HCT116 (cell line): ENCODE measurements at regions not wholly inside any gene's neighbourhood (a gene's known extent, or its start where the extent isn't known, plus 50 kb on each side); places are given as distances from the start of the nearest gene placed in this dataset.

Source experiments
- ATAC-seq: fragments of 200-7000 bp; cut with Tn5 transposase; 2 replicates; pipeline ENCODE4 v1.9.1; 2020; ENCODE audit warnings: mild to moderate bottlenecking, moderate library complexity
- BruUV-seq: library from RNA; stranded (reverse); fragments of 400-500 nt; replicated peaks from 2 replicates; lab custom pipeline; 2021; lab: Mats Ljungman, UMichigan
- CTCF ChIA-PET: fragments of 300-600 bp; sonication (Branson Sonifier 250); formaldehyde crosslinking; loops from one replicate; lab custom pipeline; 2021; ENCODE audit warnings: antibody characterized with exemption; lab: Charles Lee
- POLR2A ChIA-PET: fragments of 300-600, 350-600 bp; sonication (Branson Sonifier 250); formaldehyde crosslinking; loops from one replicate; lab custom pipeline; 2021; ENCODE audit warnings: antibody characterized with exemption; lab: Charles Lee
- RAD21 ChIA-PET, 2 experiments: fragments of 300-600 bp; sonication (Branson Sonifier 250); formaldehyde crosslinking; loops; one replicate each; lab custom pipeline; 2023; ENCODE audit warnings: low total read pairs in 2 of 2; ENCODE audit not compliant: uncharacterized antibody in 2 of 2, unreplicated experiment in 2 of 2, low non-redundant PET in 1 of 2; lab: Charles Lee
- DNase-seq: peaks from one replicate; pipeline ENCODE4 v3.0.0-alpha.2; 2010; ENCODE audit warnings: low read depth, low spot score
- H2AFZ ChIP-seq: fragments of 200-600 bp; shearing (Covaris generic), sonication (generic); 2 replicates; pipeline ENCODE4 v1.6.1; 2017; ENCODE audit warnings: low read depth, mixed run types, mixed read lengths, antibody characterized with exemption, low read length; ENCODE audit not compliant: poor library complexity, severe bottlenecking
- H3K27ac ChIP-seq: 2 replicates; pipeline ENCODE4 v1.5.1; 2012; ENCODE audit warnings: low read depth, low read length
- H3K27me3 ChIP-seq: fragments of 200-600 bp; sonication (generic); 2 replicates; pipeline ENCODE4 v1.6.1; 2016; ENCODE audit warnings: mixed run types, low read length, mixed read lengths; ENCODE audit not compliant: insufficient read depth
- H3K36me3 ChIP-seq, 2 experiments: fragments of 200-500 bp in 1 of 2; fragments of 200-600 bp in 1 of 2; sonication (Bioruptor generic) in 1 of 2; sonication (generic) in 1 of 2; 2 replicates each; pipeline versions ENCODE4 v1.5.1 to v1.6.1; 2014 to 2016; ENCODE audit warnings: low read length in 2 of 2, inconsistent platforms in 1 of 2, mixed read lengths in 1 of 2, mixed run types in 1 of 2; ENCODE audit not compliant: insufficient read depth in 2 of 2, control insufficient read depth in 1 of 2
- H3K4me1 ChIP-seq, 2 experiments: fragments of 200-600 bp in 1 of 2; sonication (generic) in 1 of 2; 2 replicates each; pipeline versions ENCODE4 v1.5.1 to v1.6.1; 2012 to 2017; ENCODE audit warnings: low read length in 2 of 2, inconsistent platforms in 1 of 2, mild to moderate bottlenecking in 1 of 2, mixed read lengths in 1 of 2, mixed run types in 1 of 2, moderate library complexity in 1 of 2; ENCODE audit not compliant: insufficient read depth in 2 of 2, control insufficient read depth in 1 of 2
- H3K4me2 ChIP-seq: fragments of 200-600 bp; sonication (generic); 2 replicates; pipeline ENCODE4 v1.6.1; 2017; ENCODE audit warnings: mixed run types, low read length, mixed read lengths
- H3K4me3 ChIP-seq, 2 experiments: fragments of 200-600 bp in 1 of 2; sonication (generic) in 1 of 2; replicated peaks in 1 of 2; 2 replicates each; pipeline ENCODE4 v1.5.1; 2011 to 2016; ENCODE audit warnings: low read length in 2 of 2, control low read depth in 1 of 2, low read depth in 1 of 2, mild to moderate bottlenecking in 1 of 2, mixed read lengths in 1 of 2, mixed run types in 1 of 2
- H3K79me2 ChIP-seq: fragments of 200-600 bp; sonication (generic); 2 replicates; pipeline ENCODE4 v1.6.1; 2017; ENCODE audit warnings: mild to moderate bottlenecking, mixed run types, low read length, moderate library complexity, mixed read lengths; ENCODE audit not compliant: insufficient read depth
- H3K9ac ChIP-seq: fragments of 200-600 bp; sonication (generic); 2 replicates; pipeline ENCODE4 v1.6.1; 2016; ENCODE audit warnings: low read length, mixed read lengths
- H3K9me2 ChIP-seq: fragments of 200-600 bp; sonication (generic), shearing (Covaris generic); 2 replicates; pipeline ENCODE4 v1.6.1; 2017; ENCODE audit warnings: mixed run types, mild to moderate bottlenecking, moderate library complexity; ENCODE audit not compliant: insufficient read depth
- H3K9me3 ChIP-seq, 2 experiments: fragments of 200-500 bp in 1 of 2; fragments of 200-600 bp in 1 of 2; sonication (Bioruptor generic) in 1 of 2; sonication (generic) in 1 of 2; 2 replicates each; pipeline ENCODE4 v1.6.1; 2014 to 2017; ENCODE audit warnings: low read length in 2 of 2, mixed read lengths in 2 of 2, inconsistent platforms in 1 of 2, low read depth in 1 of 2, mild to moderate bottlenecking in 1 of 2, mixed run types in 1 of 2, moderate library complexity in 1 of 2; ENCODE audit not compliant: control insufficient read depth in 1 of 2, insufficient read depth in 1 of 2
- H4K20me1 ChIP-seq: fragments of 200-600 bp; sonication (generic), shearing (Covaris generic); 2 replicates; pipeline ENCODE4 v1.6.1; 2017; ENCODE audit warnings: mixed run types, mild to moderate bottlenecking, moderate library complexity; ENCODE audit not compliant: insufficient read depth
- CBX3 ChIP-seq: IDR thresholded peaks from 2 replicates; pipeline ENCODE4 v1.6.1; 2012; ENCODE audit warnings: low read depth
- CEBPB ChIP-seq: IDR thresholded peaks from 2 replicates; pipeline ENCODE4 v1.6.1; 2012; ENCODE audit warnings: low read depth
- EZH2phosphoT487 ChIP-seq: fragments of 200-600 bp; IDR thresholded peaks from 2 replicates; pipeline ENCODE4 v1.6.1; 2018; ENCODE audit warnings: antibody characterized with exemption, borderline replicate concordance
- FOSL1 ChIP-seq: IDR thresholded peaks from 2 replicates; pipeline ENCODE4 v1.6.1; 2012; ENCODE audit warnings: low read depth
- JUND ChIP-seq: IDR thresholded peaks from 2 replicates; pipeline ENCODE4 v1.6.1; 2012
- POLR2A ChIP-seq: IDR thresholded peaks from 2 replicates; pipeline ENCODE4 v1.7.0; 2011; ENCODE audit warnings: borderline replicate concordance; ENCODE audit not compliant: insufficient read depth, insufficient read length; ENCODE audit errors: extremely low read depth
- SIN3A ChIP-seq: IDR thresholded peaks from 2 replicates; pipeline ENCODE4 v1.6.1; 2012; ENCODE audit warnings: low read depth
- SP1 ChIP-seq: IDR thresholded peaks from 2 replicates; pipeline ENCODE4 v1.6.1; 2012; ENCODE audit warnings: low read depth
- SRF ChIP-seq: IDR thresholded peaks from 2 replicates; pipeline ENCODE4 v1.6.1; 2012; ENCODE audit warnings: low read depth
- YY1 ChIP-seq: IDR thresholded peaks from 2 replicates; pipeline ENCODE4 v1.6.1; 2011; ENCODE audit warnings: low read length, low read depth, moderate library complexity, mild to moderate bottlenecking; ENCODE audit not compliant: insufficient replicate concordance; ENCODE audit errors: extremely low read depth
- ZNF274 ChIP-seq: fragments of 200-500 bp; sonication (Bioruptor generic); IDR thresholded peaks from 2 replicates; pipeline ENCODE4 v1.6.1; 2014; ENCODE audit warnings: mild to moderate bottlenecking, low read depth, low read length, inconsistent platforms
- intact Hi-C: fragments of 100-400 bp; cut with micrococcal nuclease; formaldehyde crosslinking; loops from 2 replicates; pipeline ENCODE4 v1.10.0; 2022
- TF ChIP-seq, protein P1 (sequence below): IDR thresholded peaks from 2 replicates; pipeline ENCODE4 v1.6.1; 2012; ENCODE audit warnings: low read depth
- TF ChIP-seq, protein P2 (sequence below): IDR thresholded peaks from 2 replicates; pipeline ENCODE4 v1.6.1; 2012
- TF ChIP-seq, protein P3 (sequence below): IDR thresholded peaks from 2 replicates; pipeline ENCODE4 v1.6.1; 2011; ENCODE audit warnings: mild to moderate bottlenecking, low read length, moderate library complexity; ENCODE audit not compliant: insufficient replicate concordance; ENCODE audit errors: extremely low read depth
- TF ChIP-seq, protein P4 (sequence below): IDR thresholded peaks from 2 replicates; pipeline ENCODE4 v1.6.1; 2012

DNA sequence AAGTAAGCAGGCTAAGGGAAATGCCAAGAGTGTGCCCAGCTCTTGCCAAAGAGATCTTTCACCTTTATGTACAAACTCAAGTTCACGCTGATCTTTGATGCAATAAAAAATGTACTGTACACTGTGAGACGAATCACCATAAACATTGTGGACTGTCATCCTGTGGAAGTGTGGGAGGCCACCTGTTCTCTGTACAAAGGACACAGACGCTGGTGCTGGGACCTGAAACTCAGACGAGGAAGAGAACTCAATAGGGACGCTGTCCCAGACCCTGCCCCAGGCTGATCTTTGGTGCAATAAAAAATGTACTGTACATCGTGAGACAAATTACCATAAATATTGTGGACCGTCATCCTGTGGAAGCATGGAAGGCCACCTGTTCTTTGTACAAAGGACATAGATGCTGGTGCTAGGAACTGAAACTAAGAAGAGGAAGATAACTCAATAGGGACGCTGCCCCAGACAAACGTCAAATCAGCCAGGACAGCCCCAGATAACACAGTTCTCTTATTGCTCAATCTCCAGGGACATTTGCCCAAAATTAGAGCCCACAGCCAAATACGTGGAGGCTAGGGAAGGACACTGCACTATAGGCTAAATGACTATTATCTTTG is 312.7 kb upstream of the SGK1 start:
- POLR2A ChIA-PET, result no interaction called here
- no TSS peak for BruUV-seq
- DNase-seq, result no peak
- no peak overlapping the region for H3K4me2 ChIP-seq
- CTCF ChIA-PET, result no interaction called here
- no peaks in the 10 kb centered on the region for H3K9me2 ChIP-seq
- H4K20me1 ChIP-seq, result no peaks in the 10 kb centered on the region
- no peaks in the 10 kb centered on the region for H3K27me3 ChIP-seq
- H3K9me3 ChIP-seq, result no peaks in the 10 kb centered on the region
- no peak overlapping the region for H3K4me3 ChIP-seq
- no peak overlapping the region for H3K27ac ChIP-seq
- TF ChIP-seq YY1 (no peak), SIN3A (no peak), CBX3 (no peak), SP1 (no peak), SRF (no peak), JUND (no peak)
- TF ChIP-seq, all 23 proteins: peak for 0
- intact Hi-C loops, result no loop called here
- Histone ChIP-seq H3K9ac (no peak overlapping the region), H2AFZ (no peak overlapping the region), H3K4me1 (no peaks in the 10 kb centered on the region), H3K79me2 (no peaks in the 10 kb centered on the region), H3K36me3 (no peaks in the 10 kb centered on the region)
- no peak for ATAC-seq
- RAD21 ChIA-PET, result no interaction called here

DNA sequence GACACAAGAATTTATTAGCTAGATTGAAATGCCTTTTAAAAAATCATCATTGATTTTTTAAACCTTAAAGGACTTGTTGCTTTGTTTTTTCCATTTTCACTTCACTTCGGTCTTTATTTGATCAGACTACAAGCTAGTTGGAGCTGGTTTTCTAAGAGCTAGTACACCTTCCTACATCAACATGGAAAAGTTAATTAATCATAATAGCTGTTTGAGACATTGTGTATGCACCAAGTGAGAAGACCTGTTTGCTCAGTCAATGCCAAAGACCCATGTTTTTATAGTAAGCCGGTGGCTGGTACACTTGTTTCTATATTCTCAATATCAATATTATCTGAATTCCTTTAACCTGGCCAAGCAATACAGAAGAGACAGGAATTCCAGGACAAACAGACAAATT is 310.2 kb upstream of the SGK1 start:
- no peaks in the 10 kb centered on the region for H3K4me1 ChIP-seq
- ChIA-PET CTCF (interaction anchor here (1.0 to 1.6 kb wide), 2 partner anchors 10 to 13 kb away, joined by 4 to 5 read pairs; no protein-coding TSS in a partner anchor), POLR2A (no interaction called here), RAD21 (interaction anchor here in 1 of 2 experiments (0.7 kb wide), 1 partner anchor 11 kb away, joined by 4 read pairs; no protein-coding TSS in a partner anchor)
- peak overlapping the region; percentile 40 for H2AFZ ChIP-seq
- ATAC-seq (no peak), DNase-seq (no peak)
- H3K9me3 ChIP-seq, result no peaks in the 10 kb centered on the region
- no peaks in the 10 kb centered on the region for H3K27me3 ChIP-seq
- intact Hi-C loops, result no loop called here
- no TSS peak for BruUV-seq
- H3K9me2 ChIP-seq, result no peaks in the 10 kb centered on the region
- H3K4me2 ChIP-seq, result no peak overlapping the region
- H4K20me1 ChIP-seq, result no peaks in the 10 kb centered on the region
- H3K4me3 ChIP-seq, result no peak overlapping the region
- no peaks in the 10 kb centered on the region for H3K79me2 ChIP-seq
- no peak overlapping the region for H3K9ac ChIP-seq
- H3K27ac ChIP-seq, result no peak overlapping the region
- H3K36me3 ChIP-seq, result no peaks in the 10 kb centered on the region
- TF ChIP-seq SP1, result no peak
- TF ChIP-seq, protein P1, sequence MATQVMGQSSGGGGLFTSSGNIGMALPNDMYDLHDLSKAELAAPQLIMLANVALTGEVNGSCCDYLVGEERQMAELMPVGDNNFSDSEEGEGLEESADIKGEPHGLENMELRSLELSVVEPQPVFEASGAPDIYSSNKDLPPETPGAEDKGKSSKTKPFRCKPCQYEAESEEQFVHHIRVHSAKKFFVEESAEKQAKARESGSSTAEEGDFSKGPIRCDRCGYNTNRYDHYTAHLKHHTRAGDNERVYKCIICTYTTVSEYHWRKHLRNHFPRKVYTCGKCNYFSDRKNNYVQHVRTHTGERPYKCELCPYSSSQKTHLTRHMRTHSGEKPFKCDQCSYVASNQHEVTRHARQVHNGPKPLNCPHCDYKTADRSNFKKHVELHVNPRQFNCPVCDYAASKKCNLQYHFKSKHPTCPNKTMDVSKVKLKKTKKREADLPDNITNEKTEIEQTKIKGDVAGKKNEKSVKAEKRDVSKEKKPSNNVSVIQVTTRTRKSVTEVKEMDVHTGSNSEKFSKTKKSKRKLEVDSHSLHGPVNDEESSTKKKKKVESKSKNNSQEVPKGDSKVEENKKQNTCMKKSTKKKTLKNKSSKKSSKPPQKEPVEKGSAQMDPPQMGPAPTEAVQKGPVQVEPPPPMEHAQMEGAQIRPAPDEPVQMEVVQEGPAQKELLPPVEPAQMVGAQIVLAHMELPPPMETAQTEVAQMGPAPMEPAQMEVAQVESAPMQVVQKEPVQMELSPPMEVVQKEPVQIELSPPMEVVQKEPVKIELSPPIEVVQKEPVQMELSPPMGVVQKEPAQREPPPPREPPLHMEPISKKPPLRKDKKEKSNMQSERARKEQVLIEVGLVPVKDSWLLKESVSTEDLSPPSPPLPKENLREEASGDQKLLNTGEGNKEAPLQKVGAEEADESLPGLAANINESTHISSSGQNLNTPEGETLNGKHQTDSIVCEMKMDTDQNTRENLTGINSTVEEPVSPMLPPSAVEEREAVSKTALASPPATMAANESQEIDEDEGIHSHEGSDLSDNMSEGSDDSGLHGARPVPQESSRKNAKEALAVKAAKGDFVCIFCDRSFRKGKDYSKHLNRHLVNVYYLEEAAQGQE, result no peak
- TF ChIP-seq EZH2phosphoT487, result no peak
- TF ChIP-seq SIN3A, result no peak
- TF ChIP-seq CEBPB, result no peak
- no peak for TF ChIP-seq ZNF274
- TF ChIP-seq SRF, result no peak
- no peak for TF ChIP-seq POLR2A
- TF ChIP-seq JUND, result no peak
- no peak for TF ChIP-seq FOSL1
- TF ChIP-seq, protein P2, sequence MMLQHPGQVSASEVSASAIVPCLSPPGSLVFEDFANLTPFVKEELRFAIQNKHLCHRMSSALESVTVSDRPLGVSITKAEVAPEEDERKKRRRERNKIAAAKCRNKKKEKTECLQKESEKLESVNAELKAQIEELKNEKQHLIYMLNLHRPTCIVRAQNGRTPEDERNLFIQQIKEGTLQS, result no peak
- TF ChIP-seq, protein P3, sequence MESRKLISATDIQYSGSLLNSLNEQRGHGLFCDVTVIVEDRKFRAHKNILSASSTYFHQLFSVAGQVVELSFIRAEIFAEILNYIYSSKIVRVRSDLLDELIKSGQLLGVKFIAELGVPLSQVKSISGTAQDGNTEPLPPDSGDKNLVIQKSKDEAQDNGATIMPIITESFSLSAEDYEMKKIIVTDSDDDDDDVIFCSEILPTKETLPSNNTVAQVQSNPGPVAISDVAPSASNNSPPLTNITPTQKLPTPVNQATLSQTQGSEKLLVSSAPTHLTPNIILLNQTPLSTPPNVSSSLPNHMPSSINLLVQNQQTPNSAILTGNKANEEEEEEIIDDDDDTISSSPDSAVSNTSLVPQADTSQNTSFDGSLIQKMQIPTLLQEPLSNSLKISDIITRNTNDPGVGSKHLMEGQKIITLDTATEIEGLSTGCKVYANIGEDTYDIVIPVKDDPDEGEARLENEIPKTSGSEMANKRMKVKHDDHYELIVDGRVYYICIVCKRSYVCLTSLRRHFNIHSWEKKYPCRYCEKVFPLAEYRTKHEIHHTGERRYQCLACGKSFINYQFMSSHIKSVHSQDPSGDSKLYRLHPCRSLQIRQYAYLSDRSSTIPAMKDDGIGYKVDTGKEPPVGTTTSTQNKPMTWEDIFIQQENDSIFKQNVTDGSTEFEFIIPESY, result no peak
- TF ChIP-seq, protein P4, sequence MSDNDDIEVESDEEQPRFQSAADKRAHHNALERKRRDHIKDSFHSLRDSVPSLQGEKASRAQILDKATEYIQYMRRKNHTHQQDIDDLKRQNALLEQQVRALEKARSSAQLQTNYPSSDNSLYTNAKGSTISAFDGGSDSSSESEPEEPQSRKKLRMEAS, result no peak
